Adrenal gland (tissue), 9 donors: ENCODE measurements at regions not wholly inside any gene's neighbourhood (a gene's known extent, or its start where the extent isn't known, plus 50 kb on each side); places are given as distances from the start of the nearest gene placed in this dataset.
"Not testable (repeated sequence)": the region's sequence is repeated elsewhere in the genome, so short reads cannot be mapped to it uniquely, and the experiment has no call there.

Experiments used
- DNase-seq, 7 donors: peaks; one replicate each; pipeline ENCODE4 v3.0.0-alpha.2; 2019 to 2020
- H3K27ac ChIP-seq, 5 donors: fragments of 200-600 bp; sonication (generic) in 4 of 5; 1 replicate in 3 of 5; 2 replicates in 2 of 5; pipeline versions ENCODE4 v1.5.1 to v1.8.0; 2016 to 2020; ENCODE audit warnings: mild to moderate bottlenecking in 1 of 5
- H3K27me3 ChIP-seq: fragments of 200-600 bp; 2 replicates; pipeline ENCODE4 v1.8.0; 2021
- H3K36me3 ChIP-seq, 2 donors: fragments of 200-600 bp; replicated peaks in 1 of 2; 1 replicate in 1 of 2; 2 replicates in 1 of 2; pipeline versions ENCODE4 v1.5.1 to v1.8.0; 2018 to 2022
- H3K4me1 ChIP-seq, 2 donors: fragments of 200-600 bp; replicated peaks in 1 of 2; 1 replicate in 1 of 2; 2 replicates in 1 of 2; pipeline versions ENCODE4 v1.5.1 to v1.8.0; 2018 to 2021
- H3K4me3 ChIP-seq, 4 donors: fragments of 200-600 bp; sonication (generic) in 3 of 4; one replicate each; pipeline ENCODE4 v1.5.1; 2016 to 2018
- H3K9me3 ChIP-seq, 3 donors: fragments of 200-600 bp; sonication (generic) in 1 of 3; replicated peaks in 1 of 3; 1 replicate in 2 of 3; 2 replicates in 1 of 3; pipeline versions ENCODE4 v1.5.1 to v1.8.0; 2016 to 2021
- WGBS, 4 donors: extraction: QIAGEN DNeasy Blood & Tissue Kit in 2 of 4; methylation state at CpG; one replicate each; pipeline versions ENCODE4 v1.1.5 to v1.1.7; 2013 to 2017; 5-methylcytosine and 5-hydroxymethylcytosine counted together
- intact Hi-C, 2 donors: fragments of 100-400 bp; cut with DNase I; formaldehyde crosslinking; loops; one replicate each; pipeline versions ENCODE4 v1.14.1 to v1.15.0; 2022 to 2023
- donor health status: healthy with polysubstance abuse.
- donor health status: Bipolar disorder and iron deficiency.
- donor health status: DM: yes; HTN: yes; CAD: no.
- donor health status: DM: no; HTN: no; CAD: no.
- donor health status: DM: no; HTN: no; CAD: no.

DNA sequence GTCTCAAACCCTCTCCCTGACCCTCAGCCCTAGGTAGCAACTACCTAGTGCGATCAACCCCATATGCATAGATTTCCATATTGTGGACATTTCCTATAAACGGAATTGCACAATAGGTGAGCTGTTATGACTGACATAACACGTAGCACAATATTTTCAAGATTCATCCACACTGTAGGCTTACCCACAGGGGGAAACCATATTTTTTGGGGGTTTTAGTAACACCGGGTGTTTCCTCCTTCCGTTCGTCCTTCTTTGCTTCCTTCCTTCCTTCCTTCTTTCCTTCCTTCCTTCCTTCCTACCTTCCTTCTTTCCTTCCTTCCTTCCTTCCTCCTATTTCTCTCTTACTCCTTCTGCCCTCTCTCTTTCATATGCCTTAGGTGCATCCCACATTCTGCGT is 524.2 kb downstream of the CWH43 start:
- H3K4me3 ChIP-seq, intact Hi-C loops: not testable (repeated sequence)
- 68 to 72% (median 69%) methylated on average over 6 to 7 of the region's 7 CpGs for WGBS, 4 donors

DNA sequence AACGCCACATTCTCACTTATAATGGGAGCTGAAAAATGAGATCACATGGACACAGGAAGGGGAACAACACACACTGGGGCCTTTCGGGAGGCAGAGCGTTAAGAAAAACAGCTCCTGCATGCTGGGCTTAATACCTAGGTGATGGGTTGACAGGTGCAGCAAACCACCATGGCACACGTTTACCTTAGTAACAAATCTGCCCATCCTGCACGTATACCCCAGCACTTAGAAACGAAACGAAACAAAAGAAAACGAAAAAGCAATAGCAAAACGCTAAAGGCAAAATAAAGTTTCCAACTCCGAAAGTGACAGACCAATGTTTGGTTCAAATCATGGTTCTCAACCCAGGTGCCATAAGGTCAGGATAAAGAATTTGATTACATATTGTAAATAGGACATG is 525.3 kb downstream of the CWH43 start:
- WGBS, 4 donors: 52 to 59% (median 55%) methylated on average over 10 of the region's 10 CpGs
- H3K4me3 ChIP-seq, H3K27me3 ChIP-seq, H3K27ac ChIP-seq, H3K4me1 ChIP-seq, H3K36me3 ChIP-seq, H3K9me3 ChIP-seq, intact Hi-C loops: not testable (repeated sequence)
- peak in 1 of 7 donors; percentile 7 for DNase-seq

More for the DNA sequence above, 524.2 kb downstream of the CWH43 start:
- DNase-seq, H3K36me3 ChIP-seq, H3K4me1 ChIP-seq, H3K27me3 ChIP-seq, H3K27ac ChIP-seq, H3K9me3 ChIP-seq: not testable (repeated sequence)

DNA sequence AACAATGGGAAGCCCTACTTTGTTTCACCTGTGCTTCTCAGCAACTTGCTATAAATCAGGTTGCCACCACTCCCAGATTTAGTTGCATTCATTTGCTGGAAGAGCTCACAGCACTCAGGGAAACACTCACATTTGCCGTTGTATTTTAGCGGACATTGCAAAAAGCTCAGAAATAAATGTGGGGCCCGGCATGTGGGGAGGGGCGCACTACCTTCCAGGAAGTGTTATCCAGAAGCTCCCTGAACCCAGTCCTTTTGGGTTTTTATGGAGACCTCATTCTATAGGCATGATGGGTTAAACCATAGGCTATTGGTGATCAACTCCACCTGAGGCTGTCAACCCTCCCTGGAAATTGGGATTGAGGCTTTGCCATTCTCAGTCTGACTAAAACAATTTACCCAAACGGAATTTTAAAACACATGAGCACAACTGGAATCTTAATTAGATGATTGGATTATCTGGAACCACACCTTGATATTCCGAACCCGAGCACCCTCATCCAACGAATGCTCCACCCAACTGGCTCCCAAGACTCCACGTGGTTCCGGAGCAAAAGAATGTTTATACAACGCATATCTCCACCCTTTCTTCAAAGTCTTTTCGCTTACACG is 525.9 kb downstream of the CWH43 start:
- WGBS, 4 donors: 60 to 67% (median 65%) methylated on average over 13 of the region's 13 CpGs
- intact Hi-C loops, H3K27ac ChIP-seq, H3K36me3 ChIP-seq, H3K27me3 ChIP-seq, H3K9me3 ChIP-seq, H3K4me3 ChIP-seq, H3K4me1 ChIP-seq: not testable (repeated sequence)
- DNase-seq: peak in 1 of 7 donors; percentile 5

DNA sequence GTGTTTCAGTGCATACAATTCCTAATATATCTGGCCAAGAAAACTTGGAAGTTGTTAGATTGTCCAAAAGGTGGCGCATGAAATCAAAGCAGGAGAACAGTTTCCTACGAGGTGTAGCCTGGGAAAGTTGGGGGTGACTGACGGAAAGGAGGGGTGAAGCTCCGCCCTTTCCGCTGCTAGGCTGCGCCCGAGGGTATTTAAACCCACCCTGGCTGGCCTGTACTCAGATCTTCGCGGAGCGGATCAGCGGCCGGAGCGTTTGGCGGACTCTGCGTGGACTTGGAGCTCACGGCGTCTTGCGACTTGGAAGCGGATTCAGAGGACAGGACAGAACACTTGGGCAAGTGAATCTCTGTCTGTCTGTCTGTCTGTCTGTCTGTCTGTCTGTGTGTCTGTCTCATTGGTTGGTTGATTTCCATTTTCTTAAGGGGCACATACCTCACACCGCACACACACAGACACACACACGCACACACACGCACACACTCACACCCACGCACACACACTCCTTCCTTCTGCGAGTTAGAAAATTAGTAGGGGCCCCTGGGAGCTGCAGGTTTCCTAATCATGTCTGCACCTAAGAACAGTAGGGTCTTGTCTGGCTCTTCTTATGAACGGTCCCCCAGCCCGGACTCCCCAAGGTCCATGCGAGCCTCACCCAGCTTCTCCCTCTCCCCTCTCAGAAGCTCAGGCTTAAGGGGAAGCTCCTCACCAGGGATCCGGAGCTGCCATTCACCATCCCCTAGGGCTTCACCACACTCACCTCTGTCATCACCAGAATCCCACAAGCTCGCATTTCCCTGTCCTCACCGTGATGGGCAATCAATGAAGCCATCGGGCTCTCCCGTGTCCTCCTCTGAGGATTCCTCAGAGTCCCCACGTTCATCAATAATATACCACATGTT is 526.8 kb downstream of the CWH43 start:
- H3K27me3 ChIP-seq, H3K36me3 ChIP-seq, H3K4me3 ChIP-seq, H3K9me3 ChIP-seq, H3K27ac ChIP-seq, intact Hi-C loops, H3K4me1 ChIP-seq: not testable (repeated sequence)
- peak in 3 of 7 donors; percentile 13 to 47 (median 31) for DNase-seq
- 74 to 75% (median 75%) methylated on average over 32 to 33 of the region's 33 CpGs for WGBS, 4 donors

DNA sequence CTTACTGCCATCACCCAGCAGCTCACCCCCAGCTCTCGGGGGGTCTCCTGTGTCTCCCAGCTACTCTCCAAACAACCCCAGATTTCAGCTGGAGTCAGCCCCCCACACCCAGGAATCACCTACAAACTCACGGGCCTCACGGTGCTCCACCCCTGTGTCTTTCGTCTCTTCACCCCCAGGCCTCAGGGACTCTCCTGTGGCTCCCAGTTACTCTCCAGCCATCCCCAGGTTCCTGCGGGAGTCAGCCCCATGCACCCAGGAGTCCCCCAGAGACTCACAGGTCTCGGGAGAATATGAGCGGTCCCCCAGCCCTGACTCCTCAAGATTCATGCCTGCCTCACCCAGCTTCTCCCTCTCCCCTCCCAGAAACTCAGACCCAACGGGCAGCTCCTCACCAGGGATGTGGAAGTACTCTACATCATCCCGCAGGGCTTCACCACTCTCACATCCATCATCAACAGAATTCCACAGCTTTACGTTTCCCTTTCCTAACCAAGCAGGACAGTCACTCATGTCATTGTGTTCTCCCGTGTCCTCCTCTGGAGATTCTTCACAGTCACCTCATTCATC is 527.6 kb downstream of the CWH43 start:
- intact Hi-C loops, H3K36me3 ChIP-seq, DNase-seq, H3K27ac ChIP-seq, H3K4me3 ChIP-seq, H3K9me3 ChIP-seq, H3K27me3 ChIP-seq, H3K4me1 ChIP-seq: not testable (repeated sequence)
- WGBS, 4 donors: 52 to 73% (median 68%) methylated on average over 7 to 8 of the region's 11 CpGs

DNA sequence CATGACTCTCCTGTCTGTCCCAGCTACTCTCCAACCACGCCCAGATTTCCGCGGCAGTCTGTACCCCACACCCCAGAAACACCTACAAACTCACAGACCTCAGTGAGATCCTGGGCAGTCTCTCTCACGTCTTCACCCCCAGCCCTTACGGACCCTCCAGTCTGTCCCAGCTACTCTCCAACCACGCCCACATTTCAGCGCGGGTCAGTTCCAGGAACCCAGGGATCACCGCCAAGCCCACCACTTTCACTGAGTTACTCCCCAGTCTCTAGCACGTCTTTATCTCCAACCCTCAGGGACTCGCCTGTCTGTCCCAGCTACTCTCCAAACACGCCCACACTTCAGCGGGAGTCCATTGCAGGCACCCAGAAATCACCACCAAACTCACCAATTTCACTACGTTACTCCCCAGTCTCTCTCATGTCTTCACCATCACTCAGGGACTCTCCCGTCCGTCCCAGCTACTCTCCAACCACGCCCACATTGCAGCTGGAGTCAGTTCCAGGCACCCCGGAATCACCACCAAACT is 528.2 kb downstream of the CWH43 start:
- H3K36me3 ChIP-seq, H3K27me3 ChIP-seq, H3K4me1 ChIP-seq, intact Hi-C loops, H3K27ac ChIP-seq, H3K4me3 ChIP-seq, H3K9me3 ChIP-seq: not testable (repeated sequence)
- 54 to 66% (median 60%) methylated on average over 13 to 16 of the region's 18 CpGs for WGBS, 4 donors
- DNase-seq: peak in 2 of 7 donors; percentile 18 to 45

DNA sequence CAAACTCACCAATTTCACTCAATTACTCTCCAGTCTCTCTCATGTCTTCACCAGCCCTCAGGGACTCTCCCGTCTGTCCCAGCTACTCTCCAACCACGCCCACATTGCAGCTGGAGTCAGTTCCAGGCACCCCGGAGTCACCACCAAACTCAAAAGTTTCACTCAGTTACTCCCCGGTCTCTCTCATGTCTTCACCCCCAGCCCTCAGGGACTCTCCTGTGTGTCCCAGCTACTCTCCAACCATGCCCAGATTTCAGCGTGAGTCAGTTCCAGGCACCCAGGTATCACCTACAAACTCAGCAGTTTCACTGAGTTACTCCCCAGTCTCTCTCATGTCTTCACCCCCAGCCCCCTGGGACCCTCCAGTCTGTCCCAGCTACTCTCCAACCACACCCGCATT is 528.8 kb downstream of the CWH43 start:
- H3K4me1 ChIP-seq, H3K4me3 ChIP-seq, intact Hi-C loops, H3K27ac ChIP-seq, H3K27me3 ChIP-seq, H3K36me3 ChIP-seq, H3K9me3 ChIP-seq: not testable (repeated sequence)
- peak in 1 of 7 donors; percentile 12 for DNase-seq
- WGBS, 4 donors: 65 to 70% (median 67%) methylated on average over 6 of the region's 6 CpGs

DNA sequence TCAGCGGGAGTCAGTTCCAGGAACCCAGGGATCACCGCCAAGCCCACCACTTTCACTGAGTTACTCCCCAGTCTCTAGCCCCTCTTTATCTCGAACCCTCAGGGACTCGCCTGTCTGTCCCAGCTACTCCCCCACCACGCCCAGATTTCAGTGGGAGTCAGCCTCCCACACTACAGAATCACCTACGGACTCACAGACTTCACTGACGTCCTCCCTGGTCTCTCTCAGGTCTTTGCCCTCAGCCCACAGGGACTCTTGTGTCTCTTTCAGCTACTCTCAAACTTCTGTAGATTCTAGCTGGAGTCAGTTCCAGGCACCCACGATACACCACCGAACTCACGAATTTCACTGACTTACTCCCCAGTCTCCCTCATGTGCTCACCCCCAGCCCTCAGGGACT is 529.2 kb downstream of the CWH43 start:
- H3K27ac ChIP-seq, H3K9me3 ChIP-seq, DNase-seq, H3K36me3 ChIP-seq, intact Hi-C loops, H3K27me3 ChIP-seq, H3K4me3 ChIP-seq, H3K4me1 ChIP-seq: not testable (repeated sequence)
- WGBS, 4 donors: 61 to 77% (median 66%) methylated on average over 10 of the region's 10 CpGs

DNA sequence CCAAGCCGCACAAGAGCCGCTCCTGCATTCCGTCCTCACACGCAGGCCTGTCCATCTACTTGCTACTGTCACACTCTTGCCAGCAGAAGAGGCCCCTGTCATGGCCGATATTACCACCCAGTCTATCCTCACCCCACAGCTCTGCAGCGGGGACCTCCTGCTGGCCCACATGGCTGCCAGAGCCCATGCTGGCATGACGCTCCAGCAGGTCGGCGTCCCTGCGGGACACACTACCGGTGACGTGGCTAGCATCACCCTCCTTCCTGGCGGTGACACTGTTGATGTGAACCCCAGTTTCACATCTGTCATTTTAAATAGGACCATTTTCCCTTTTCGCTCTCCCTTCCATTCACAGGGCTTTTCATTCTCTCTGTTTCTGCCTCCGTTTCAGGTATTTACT is 530.0 kb downstream of the CWH43 start:
- H3K36me3 ChIP-seq, H3K4me3 ChIP-seq, H3K27ac ChIP-seq, H3K4me1 ChIP-seq, H3K9me3 ChIP-seq, intact Hi-C loops, DNase-seq, H3K27me3 ChIP-seq: not testable (repeated sequence)
- 66 to 82% (median 70%) methylated on average over 15 of the region's 15 CpGs for WGBS, 4 donors
